SK-N-SH (cell line): ENCODE measurements at regions not wholly inside any gene's neighbourhood (a gene's known extent, or its start where the extent isn't known, plus 50 kb on each side); places are given as distances from the start of the nearest gene placed in this dataset.

Source experiments
- CTCF ChIA-PET: fragments of 300-600, 350-600 bp; formaldehyde crosslinking; extraction: SDS; loops from one replicate; lab custom pipeline; 2021; lab: Yijun Ruan, JAX
- POLR2A ChIA-PET: fragments of 350-600 bp; sonication (Branson Sonifier 250); formaldehyde crosslinking; extraction: SDS; loops from one replicate; lab custom pipeline; 2020; ENCODE audit warnings: antibody characterized with exemption, inconsistent platforms; lab: Yijun Ruan, JAX
- DNase-seq: peaks from one replicate; pipeline ENCODE4 v3.0.0; 2012
- H2AFZ ChIP-seq: fragments of 200-600 bp; sonication (generic); 2 replicates; pipeline ENCODE4 v1.8.1; 2016; ENCODE audit warnings: antibody characterized with exemption, mild to moderate bottlenecking, low read depth
- H3F3A ChIP-seq: fragments of 200-600 bp; sonication (generic); replicated peaks from 2 replicates; pipeline ENCODE3; 2016; ENCODE audit warnings: antibody characterized with exemption, mild to moderate bottlenecking; ENCODE audit not compliant: insufficient read depth
- H3K27ac ChIP-seq, 2 experiments: fragments of 200-500 bp in 1 of 2; fragments of 200-600 bp in 1 of 2; sonication (Bioruptor generic) in 1 of 2; sonication (generic), shearing (Covaris generic) in 1 of 2; 2 replicates each; pipeline versions ENCODE4 v1.5.1 to v1.6.1; 2014 to 2016; ENCODE audit warnings: low read depth in 2 of 2, inconsistent platforms in 1 of 2, low read length in 1 of 2, mild to moderate bottlenecking in 1 of 2, mixed read lengths in 1 of 2
- H3K27me3 ChIP-seq: fragments of 200-600 bp; sonication (generic), shearing (Covaris generic); 2 replicates; pipeline ENCODE4 v1.6.1; 2016; ENCODE audit warnings: mixed run types; ENCODE audit not compliant: insufficient read depth
- H3K36me3 ChIP-seq, 2 experiments: fragments of 200-500 bp in 1 of 2; fragments of 200-600 bp in 1 of 2; sonication (Bioruptor generic) in 1 of 2; sonication (generic) in 1 of 2; replicated peaks in 1 of 2; 2 replicates each; pipeline versions ENCODE3 to v1.5.1; 2014 to 2016; ENCODE audit warnings: low read length in 1 of 2, mild to moderate bottlenecking in 1 of 2; ENCODE audit not compliant: insufficient read depth in 2 of 2, control insufficient read depth in 1 of 2
- H3K4me1 ChIP-seq, 2 experiments: fragments of 200-500 bp in 1 of 2; fragments of 200-600 bp in 1 of 2; sonication (Bioruptor generic) in 1 of 2; sonication (generic), shearing (Covaris generic) in 1 of 2; 2 replicates each; pipeline versions ENCODE4 v1.5.1 to v1.6.1; 2014 to 2016; ENCODE audit warnings: low read depth in 1 of 2, low read length in 1 of 2, mixed run types in 1 of 2; ENCODE audit not compliant: insufficient read depth in 2 of 2, control insufficient read depth in 1 of 2
- H3K4me2 ChIP-seq: fragments of 200-600 bp; sonication (generic), shearing (Covaris generic); 2 replicates; pipeline ENCODE4 v1.6.1; 2017; ENCODE audit warnings: mixed run types
- H3K4me3 ChIP-seq, 2 experiments: fragments of 200-500 bp in 1 of 2; fragments of 200-600 bp in 1 of 2; sonication (Bioruptor generic) in 1 of 2; sonication (generic), shearing (Covaris generic) in 1 of 2; 2 replicates each; pipeline versions ENCODE4 v1.5.1 to v1.8.1; 2014 to 2016; ENCODE audit warnings: low read depth in 2 of 2, inconsistent platforms in 1 of 2, low read length in 1 of 2, mild to moderate bottlenecking in 1 of 2, mixed read lengths in 1 of 2, moderate library complexity in 1 of 2
- H3K79me2 ChIP-seq: fragments of 200-600 bp; sonication (generic); 2 replicates; pipeline ENCODE4 v1.8.1; 2017; ENCODE audit warnings: mild to moderate bottlenecking; ENCODE audit not compliant: insufficient read depth
- H3K9ac ChIP-seq: fragments of 200-600 bp; sonication (generic); 2 replicates; pipeline ENCODE4 v1.6.1; 2017; ENCODE audit warnings: mixed run types
- H3K9me2 ChIP-seq: fragments of 200-600 bp; sonication (generic); 2 replicates; pipeline ENCODE4 v1.6.1; 2017; ENCODE audit warnings: mixed run types
- H3K9me3 ChIP-seq: fragments of 200-600 bp; sonication (generic); 2 replicates; pipeline ENCODE4 v1.6.1; 2017; ENCODE audit warnings: mixed run types, mild to moderate bottlenecking, moderate library complexity
- H4K20me1 ChIP-seq: fragments of 200-600 bp; sonication (generic); 2 replicates; pipeline ENCODE4 v1.6.1; 2017; ENCODE audit warnings: mild to moderate bottlenecking, mixed run types; ENCODE audit not compliant: insufficient read depth
- CHD2 ChIP-seq: fragments of 150-350 bp; IDR thresholded peaks from 2 replicates; pipeline ENCODE4 v1.6.1; 2018; ENCODE audit warnings: low read length; ENCODE audit not compliant: partially characterized antibody
- EP300 ChIP-seq, 2 experiments: IDR thresholded peaks; 2 replicates each; pipeline versions ENCODE4 v1.4.0 to v1.6.1; 2012; ENCODE audit warnings: borderline replicate concordance in 1 of 2, low read depth in 1 of 2, low read length in 1 of 2
- FOSL2 ChIP-seq: IDR thresholded peaks from 2 replicates; pipeline ENCODE4 v1.4.0; 2012; ENCODE audit warnings: low read depth, mild to moderate bottlenecking, moderate library complexity, borderline replicate concordance
- FOXJ3 ChIP-seq: sonication (generic); formaldehyde crosslinking; IDR thresholded peaks from 2 replicates; pipeline ENCODE4 v1.5.1; 2020; ENCODE audit warnings: mild to moderate bottlenecking, missing genetic modification reagents
- GABPA ChIP-seq: IDR thresholded peaks from 2 replicates; pipeline ENCODE4 v1.4.0; 2012; ENCODE audit warnings: low read depth, mild to moderate bottlenecking
- GATA2 ChIP-seq: sonication (generic); formaldehyde crosslinking; IDR thresholded peaks from 2 replicates; pipeline ENCODE4 v1.5.0; 2020; ENCODE audit warnings: mild to moderate bottlenecking, missing genetic modification reagents
- JUND ChIP-seq: IDR thresholded peaks from 2 replicates; pipeline ENCODE4 v1.4.0; 2012
- MAX ChIP-seq: IDR thresholded peaks from 2 replicates; pipeline ENCODE4 v1.4.0; 2012; ENCODE audit warnings: low read depth
- MXI1 ChIP-seq: IDR thresholded peaks from 2 replicates; pipeline ENCODE4 v1.6.1; 2012; ENCODE audit warnings: mild to moderate bottlenecking, low read depth, low read length, improper control_type of control experiment
- PBX3 ChIP-seq: IDR thresholded peaks from 2 replicates; pipeline ENCODE4; 2012
- POLR2AphosphoS5 ChIP-seq: IDR thresholded peaks from 2 replicates; pipeline ENCODE4 v1.6.1; 2012; ENCODE audit warnings: low read depth, low read length
- RAD21 ChIP-seq: IDR thresholded peaks from 2 replicates; pipeline ENCODE4 v1.6.1; 2012; ENCODE audit warnings: mild to moderate bottlenecking, low read length
- REST ChIP-seq: IDR thresholded peaks from 2 replicates; pipeline ENCODE4 v1.6.1; 2012; ENCODE audit warnings: mild to moderate bottlenecking, low read depth, low read length, moderate library complexity
- RFX5 ChIP-seq: IDR thresholded peaks from 2 replicates; pipeline ENCODE4 v1.6.1; 2012; ENCODE audit warnings: mild to moderate bottlenecking, improper control_type of control experiment, low read length
- RXRA ChIP-seq: IDR thresholded peaks from 2 replicates; pipeline ENCODE4 v1.4.0; 2012; ENCODE audit warnings: low read depth, mild to moderate bottlenecking, borderline replicate concordance
- SMC3 ChIP-seq: IDR thresholded peaks from 2 replicates; pipeline ENCODE4 v1.6.1; 2012; ENCODE audit warnings: low read depth, low read length, improper control_type of control experiment
- TEAD4 ChIP-seq: IDR thresholded peaks from 2 replicates; pipeline ENCODE4 v1.4.0; 2012; ENCODE audit warnings: mild to moderate bottlenecking, borderline replicate concordance; ENCODE audit not compliant: insufficient read depth
- USF1 ChIP-seq: IDR thresholded peaks from 2 replicates; pipeline ENCODE4 v1.4.0; 2012; ENCODE audit warnings: low read depth, borderline replicate concordance
- ZBTB33 ChIP-seq: IDR thresholded peaks from 2 replicates; pipeline ENCODE4 v1.4.0; 2012; ENCODE audit warnings: low read depth, borderline replicate concordance
- WGBS: methylation state at CpG from one replicate; pipeline ENCODE4 v1.1.6; 2017; ENCODE audit warnings: low lambda C conversion rate; 5-methylcytosine and 5-hydroxymethylcytosine counted together

GRCh38 chr17:13403982-13404946, 197.5 kb downstream of the HS3ST3A1 start (continued):
- no peak for TF ChIP-seq ZBTB33
- TF ChIP-seq MXI1 = peak; percentile 62; the same call in 1 of the 2 replicates
- no peak; the same call in 1 of the 2 replicates for TF ChIP-seq SMC3
- TF ChIP-seq POLR2AphosphoS5 = 0 out of 2 replicates have a peak, but pooled peaks have one; percentile 22
- TF ChIP-seq GABPA = no peak

- TF ChIP-seq RFX5 (no peak), USF1 (no peak), TEAD4 (no peak), RXRA (no peak), MAX (no peak), REST (no peak), FOSL2 (no peak), CHD2 (no peak), GATA2 (no peak), RAD21 (no peak), JUND (no peak), PBX3 (no peak), SMC3 (no peak), FOXJ3 (no peak), EP300 (IDR thresholded peaks at IDR 0.05; ENCODE audit: borderline replicate concordance in 1 of 2, low read depth in 1 of 2, low read length in 1 of 2) (no peak)
These were observed 201.2 kb downstream of the HS3ST3A1 start for GRCh38 chr17:13400491-13400890.

More at GRCh38 chr17:13400491-13400890, 201.2 kb downstream of the HS3ST3A1 start:
- DNase-seq = no peak
- no peaks in the 10 kb centered on the region for H3K79me2 ChIP-seq
- no peaks in the 10 kb centered on the region for H3K9me2 ChIP-seq
- CTCF ChIA-PET = interaction anchor here (0.7 to 1.9 kb wide), 4 partner anchors 25 to 120 kb away, joined by 3 to 6 read pairs (median 3); no protein-coding TSS in a partner anchor
- no peak overlapping the region for H3K4me2 ChIP-seq
- H3K27ac ChIP-seq = no peak overlapping the region
- peaks cover 0 to 18% of the 10 kb centered on the region in 2 experiments; a peak in 2 of 4 replicates for H3K4me1 ChIP-seq
- WGBS = 69% methylated on average over 2 of the region's 2 CpGs
- H3K4me3 ChIP-seq = no peak overlapping the region
- H3F3A ChIP-seq = no peaks in the 10 kb centered on the region
- no peaks in the 10 kb centered on the region for H3K36me3 ChIP-seq
- H3K27me3 ChIP-seq = no peaks in the 10 kb centered on the region
- no peak overlapping the region for H3K9ac ChIP-seq
- no peak overlapping the region for H2AFZ ChIP-seq
- H4K20me1 ChIP-seq = no peaks in the 10 kb centered on the region
- no peaks in the 10 kb centered on the region for H3K9me3 ChIP-seq
- POLR2A ChIA-PET = no interaction called here
